Stimulated activated CD8-positive, alpha-beta memory T cell treated with anti-CD3 and anti-CD28 coated beads, Interleukin-4, amount 100 ng/mL, for 4 hours (primary cell): ENCODE measurements at regions not wholly inside any gene's neighbourhood (a gene's known extent, or its start where the extent isn't known, plus 50 kb on each side); places are given as distances from the start of the nearest gene placed in this dataset.
"Not testable (repeated sequence)": the region's sequence is repeated elsewhere in the genome, so short reads cannot be mapped to it uniquely, and the experiment has no call there.

Source experiments
- DNase-seq, 2 donors: peaks; one replicate each; pipeline ENCODE4 v3.0.0-alpha.2; 2020; ENCODE audit warnings: low read depth in 2 of 2, low spot score in 1 of 2

- DNase-seq, result no peak
Observed at GRCh38 chr10:63773962-63774361, 252.8 kb downstream of the REEP3 start.

GRCh38 chr10:63780101-63780500, 258.9 kb downstream of the REEP3 start:
- DNase-seq, result no peak

GRCh38 chr10:63781226-63781625, 260.0 kb downstream of the REEP3 start:
- no peak for DNase-seq

GRCh38 chr10:63783882-63784281, 262.7 kb downstream of the REEP3 start:
- DNase-seq, result no peak

GRCh38 chr10:63788152-63788821, 267.1 kb downstream of the REEP3 start:
- no peak for DNase-seq

- DNase-seq, result no peak
Observed at GRCh38 chr10:63795094-63795860, 274.1 kb downstream of the REEP3 start.

GRCh38 chr10:63798599-63799498, 277.6 kb downstream of the REEP3 start:
- DNase-seq, result no peak

GRCh38 chr10:63799521-63800300, 278.5 kb downstream of the REEP3 start:
- DNase-seq, result no peak

- DNase-seq, result no peak
Observed at GRCh38 chr10:63801166-63801565, 280.0 kb downstream of the REEP3 start.

- no peak for DNase-seq
Observed at GRCh38 chr10:63806330-63806729, 285.1 kb downstream of the REEP3 start.

GRCh38 chr10:63812501-63812900, 291.3 kb downstream of the REEP3 start:
- no peak for DNase-seq

GRCh38 chr10:63819753-63820329, 298.6 kb downstream of the REEP3 start:
- no peak for DNase-seq

GRCh38 chr10:63822496-63822895, 301.3 kb downstream of the REEP3 start:
- DNase-seq, result no peak

GRCh38 chr10:63825111-63825510, 303.9 kb downstream of the REEP3 start:
- DNase-seq, result no peak

GRCh38 chr10:63825766-63826165, 304.6 kb downstream of the REEP3 start:
- DNase-seq, result no peak

GRCh38 chr10:63827018-63827417, 305.8 kb downstream of the REEP3 start:
- not testable (repeated sequence) for DNase-seq

- no peak for DNase-seq
Observed at GRCh38 chr10:63829020-63829419, 307.8 kb downstream of the REEP3 start.

GRCh38 chr10:63829573-63830149, 308.5 kb downstream of the REEP3 start:
- no peak for DNase-seq

GRCh38 chr10:63832686-63833085, 311.5 kb downstream of the REEP3 start:
- DNase-seq, result no peak

- no peak for DNase-seq
Observed at GRCh38 chr10:63833411-63834060, 312.3 kb downstream of the REEP3 start.
